ENCODE measurements at regions not wholly inside any gene's neighbourhood (a gene's known extent, or its start where the extent isn't known, plus 50 kb on each side); places are given as distances from the start of the nearest gene placed in this dataset.

DNA sequence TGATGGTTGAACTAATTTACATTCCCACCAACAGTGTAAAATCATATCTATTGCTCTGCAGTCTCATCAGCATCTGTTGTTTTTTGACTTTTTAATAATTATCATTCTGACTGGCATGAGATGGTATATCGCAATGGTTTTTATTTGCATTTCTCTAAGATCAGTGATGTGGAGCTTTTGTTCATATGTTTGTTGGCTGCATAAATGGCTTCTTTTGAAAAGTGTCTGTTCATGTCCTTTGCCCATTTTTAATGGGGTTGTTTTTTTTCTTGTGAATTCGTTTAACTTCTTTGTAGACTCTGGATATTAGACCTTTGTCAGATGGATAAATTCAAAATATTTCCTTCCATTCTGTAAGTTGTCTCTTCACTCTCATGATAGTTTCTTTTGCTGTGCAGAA lies 115.2 kb upstream of the CDH12 start:
- TF ChIP-seq, protein P1, sequence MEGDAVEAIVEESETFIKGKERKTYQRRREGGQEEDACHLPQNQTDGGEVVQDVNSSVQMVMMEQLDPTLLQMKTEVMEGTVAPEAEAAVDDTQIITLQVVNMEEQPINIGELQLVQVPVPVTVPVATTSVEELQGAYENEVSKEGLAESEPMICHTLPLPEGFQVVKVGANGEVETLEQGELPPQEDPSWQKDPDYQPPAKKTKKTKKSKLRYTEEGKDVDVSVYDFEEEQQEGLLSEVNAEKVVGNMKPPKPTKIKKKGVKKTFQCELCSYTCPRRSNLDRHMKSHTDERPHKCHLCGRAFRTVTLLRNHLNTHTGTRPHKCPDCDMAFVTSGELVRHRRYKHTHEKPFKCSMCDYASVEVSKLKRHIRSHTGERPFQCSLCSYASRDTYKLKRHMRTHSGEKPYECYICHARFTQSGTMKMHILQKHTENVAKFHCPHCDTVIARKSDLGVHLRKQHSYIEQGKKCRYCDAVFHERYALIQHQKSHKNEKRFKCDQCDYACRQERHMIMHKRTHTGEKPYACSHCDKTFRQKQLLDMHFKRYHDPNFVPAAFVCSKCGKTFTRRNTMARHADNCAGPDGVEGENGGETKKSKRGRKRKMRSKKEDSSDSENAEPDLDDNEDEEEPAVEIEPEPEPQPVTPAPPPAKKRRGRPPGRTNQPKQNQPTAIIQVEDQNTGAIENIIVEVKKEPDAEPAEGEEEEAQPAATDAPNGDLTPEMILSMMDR (IDR thresholded peaks at IDR 0.05): no peak
- TF ChIP-seq EP300 (IDR thresholded peaks at IDR 0.05): no peak

All from ovary (tissue), 3 donors.